ENCODE measurements at regions not wholly inside any gene's neighbourhood (a gene's known extent, or its start where the extent isn't known, plus 50 kb on each side); places are given as distances from the start of the nearest gene placed in this dataset.

GRCh38 chr18:45528712-45529336 is 86.5 kb upstream of the SLC14A2 start:
- no peak for DNase-seq (ENCODE audit: extremely low spot score, unreplicated experiment)
- Mint-ChIP-seq H3K36me3 (ENCODE audit: unreplicated experiment) (peaks cover 2% of the 10 kb centered on the region), H3K9me3 (ENCODE audit: unreplicated experiment) (no peaks in the 10 kb centered on the region), H3K4me1 (ENCODE audit: unreplicated experiment) (peaks cover 11% of the 10 kb centered on the region), H3K4me3 (ENCODE audit: unreplicated experiment) (no peak overlapping the region), H3K27me3 (ENCODE audit: unreplicated experiment) (peaks cover 19% of the 10 kb centered on the region), H3K27ac (ENCODE audit: unreplicated experiment) (no peak overlapping the region)
- TF ChIP-seq, protein P1, sequence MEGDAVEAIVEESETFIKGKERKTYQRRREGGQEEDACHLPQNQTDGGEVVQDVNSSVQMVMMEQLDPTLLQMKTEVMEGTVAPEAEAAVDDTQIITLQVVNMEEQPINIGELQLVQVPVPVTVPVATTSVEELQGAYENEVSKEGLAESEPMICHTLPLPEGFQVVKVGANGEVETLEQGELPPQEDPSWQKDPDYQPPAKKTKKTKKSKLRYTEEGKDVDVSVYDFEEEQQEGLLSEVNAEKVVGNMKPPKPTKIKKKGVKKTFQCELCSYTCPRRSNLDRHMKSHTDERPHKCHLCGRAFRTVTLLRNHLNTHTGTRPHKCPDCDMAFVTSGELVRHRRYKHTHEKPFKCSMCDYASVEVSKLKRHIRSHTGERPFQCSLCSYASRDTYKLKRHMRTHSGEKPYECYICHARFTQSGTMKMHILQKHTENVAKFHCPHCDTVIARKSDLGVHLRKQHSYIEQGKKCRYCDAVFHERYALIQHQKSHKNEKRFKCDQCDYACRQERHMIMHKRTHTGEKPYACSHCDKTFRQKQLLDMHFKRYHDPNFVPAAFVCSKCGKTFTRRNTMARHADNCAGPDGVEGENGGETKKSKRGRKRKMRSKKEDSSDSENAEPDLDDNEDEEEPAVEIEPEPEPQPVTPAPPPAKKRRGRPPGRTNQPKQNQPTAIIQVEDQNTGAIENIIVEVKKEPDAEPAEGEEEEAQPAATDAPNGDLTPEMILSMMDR (IDR thresholded peaks at IDR 0.05), result no peak

DNA sequence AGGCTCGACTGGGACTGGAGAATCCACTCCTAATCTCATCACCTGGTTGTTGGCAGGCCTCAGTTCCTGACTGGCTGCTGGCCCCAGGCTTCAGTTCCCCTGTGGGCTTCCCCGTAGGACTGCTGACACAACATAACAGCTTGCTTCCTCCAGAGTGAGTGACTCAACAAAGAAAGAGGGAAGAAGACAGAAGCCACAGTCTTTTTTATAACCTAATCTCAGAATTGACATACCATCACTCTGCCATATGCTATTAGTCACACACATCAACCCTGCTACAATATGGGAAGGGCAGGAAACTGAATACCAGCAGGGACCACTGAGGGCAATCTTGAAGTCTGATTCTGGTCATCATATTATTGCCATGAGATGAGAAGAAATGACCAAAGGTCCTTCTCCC is 76.8 kb upstream of the SLC14A2 start:
- Mint-ChIP-seq H3K27ac (ENCODE audit: unreplicated experiment) (no peak overlapping the region), H3K27me3 (ENCODE audit: unreplicated experiment) (peaks cover 34% of the 10 kb centered on the region)
- TF ChIP-seq, protein P1 (IDR thresholded peaks at IDR 0.05), result no peak

GRCh38 chr18:45539491-45539891 is 75.8 kb upstream of the SLC14A2 start:
- H3K9me3 Mint-ChIP-seq (ENCODE audit: unreplicated experiment), result peaks cover 6% of the 10 kb centered on the region
- no peaks in the 10 kb centered on the region for H3K36me3 Mint-ChIP-seq (ENCODE audit: unreplicated experiment)
- H3K4me1 Mint-ChIP-seq (ENCODE audit: unreplicated experiment), result no peaks in the 10 kb centered on the region
- peaks cover 33% of the 10 kb centered on the region for H3K27me3 Mint-ChIP-seq (ENCODE audit: unreplicated experiment)
- no peak overlapping the region for H3K27ac Mint-ChIP-seq (ENCODE audit: unreplicated experiment)
- DNase-seq (ENCODE audit: extremely low spot score, unreplicated experiment), result no peak
- TF ChIP-seq, protein P1 (IDR thresholded peaks at IDR 0.05), result no peak
- no peak overlapping the region for H3K4me3 Mint-ChIP-seq (ENCODE audit: unreplicated experiment)

More for the DNA sequence above, 76.8 kb upstream of the SLC14A2 start:
- Mint-ChIP-seq H3K9me3 (ENCODE audit: unreplicated experiment) (peaks cover 6% of the 10 kb centered on the region), H3K36me3 (ENCODE audit: unreplicated experiment) (no peaks in the 10 kb centered on the region), H3K4me1 (ENCODE audit: unreplicated experiment) (no peaks in the 10 kb centered on the region), H3K4me3 (ENCODE audit: unreplicated experiment) (no peak overlapping the region)
- no peak for DNase-seq (ENCODE audit: extremely low spot score, unreplicated experiment)

DNA sequence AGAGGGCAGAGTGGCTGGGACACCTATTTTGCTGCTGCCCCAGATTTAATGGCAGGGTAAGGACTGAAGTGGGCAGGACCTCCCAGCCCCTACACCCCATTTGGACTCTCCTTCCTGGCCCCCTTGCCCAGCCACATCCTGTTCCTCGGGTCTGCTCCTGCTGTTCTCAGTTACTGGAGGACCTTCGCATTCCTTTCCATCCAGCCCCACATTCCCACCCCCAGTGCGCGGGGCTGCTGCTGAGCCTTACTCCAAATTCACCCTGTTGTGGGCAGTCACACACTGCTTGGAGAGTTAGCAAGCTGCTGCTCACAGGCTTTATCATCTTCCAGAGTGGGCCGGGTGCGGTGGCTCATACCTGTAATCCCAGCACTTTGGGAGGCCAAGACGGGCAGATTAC is 75.2 kb upstream of the SLC14A2 start:
- H3K4me3 Mint-ChIP-seq (ENCODE audit: unreplicated experiment), result no peak overlapping the region
- peaks cover 6% of the 10 kb centered on the region for H3K9me3 Mint-ChIP-seq (ENCODE audit: unreplicated experiment)
- H3K36me3 Mint-ChIP-seq (ENCODE audit: unreplicated experiment), result no peaks in the 10 kb centered on the region
- peaks cover 29% of the 10 kb centered on the region for H3K27me3 Mint-ChIP-seq (ENCODE audit: unreplicated experiment)
- H3K27ac Mint-ChIP-seq (ENCODE audit: unreplicated experiment), result no peak overlapping the region
- DNase-seq (ENCODE audit: extremely low spot score, unreplicated experiment), result peak; percentile 19
- H3K4me1 Mint-ChIP-seq (ENCODE audit: unreplicated experiment), result no peaks in the 10 kb centered on the region
- TF ChIP-seq, protein P1 (IDR thresholded peaks at IDR 0.05), result no peak

GRCh38 chr18:45541421-45541820 is 73.9 kb upstream of the SLC14A2 start:
- H3K36me3 Mint-ChIP-seq (ENCODE audit: unreplicated experiment), result no peaks in the 10 kb centered on the region
- H3K27ac Mint-ChIP-seq (ENCODE audit: unreplicated experiment), result no peak overlapping the region
- no peak for DNase-seq (ENCODE audit: extremely low spot score, unreplicated experiment)
- peaks cover 22% of the 10 kb centered on the region for H3K27me3 Mint-ChIP-seq (ENCODE audit: unreplicated experiment)
- no peak overlapping the region for H3K4me3 Mint-ChIP-seq (ENCODE audit: unreplicated experiment)
- TF ChIP-seq, protein P1 (IDR thresholded peaks at IDR 0.05), result no peak
- H3K9me3 Mint-ChIP-seq (ENCODE audit: unreplicated experiment), result peaks cover 6% of the 10 kb centered on the region
- H3K4me1 Mint-ChIP-seq (ENCODE audit: unreplicated experiment), result no peaks in the 10 kb centered on the region

Measured in osteocyte (in vitro differentiated cells).